Spleen (tissue), 7 donors: ENCODE measurements at regions not wholly inside any gene's neighbourhood (a gene's known extent, or its start where the extent isn't known, plus 50 kb on each side); places are given as distances from the start of the nearest gene placed in this dataset.

ENCODE experiments used
- CTCF ChIP-seq, 11 experiments: fragments of 200-600 bp in 7 of 11; fragments of 450-650 bp in 4 of 11; sonication (generic) in 4 of 11; IDR thresholded peaks in 8 of 11; conservative IDR thresholded peaks in 3 of 11; 1 replicate in 7 of 11; 2 replicates in 4 of 11; pipeline versions ENCODE4 v1.4.0 to v1.8.0; 2016 to 2021; ENCODE audit warnings: antibody characterized with exemption in 11 of 11, inconsistent platforms in 4 of 11, mild to moderate bottlenecking in 1 of 11
- POLR2AphosphoS5 ChIP-seq, 3 donors: sonication (generic); formaldehyde crosslinking; IDR thresholded peaks; one replicate each; pipeline ENCODE4 v1.5.1; 2017; ENCODE audit warnings: antibody characterized with exemption in 3 of 3
- donor health status: DM: no; HTN: no; CAD: no; lungs with moderate emphysema.
- donor health status: DM: no; HTN: no; CAD: no.
- donor health status: DM: no; HTN: no; CAD: no.

GRCh38 chr10:22097696-22098095 lies 94.2 kb upstream of the DNAJC1 start:
- TF ChIP-seq CTCF (IDR thresholded peaks at IDR 0.05 in 8 of 11, conservative IDR thresholded peaks at IDR 0.05 in 3 of 11) = no peak
- no peak for TF ChIP-seq POLR2AphosphoS5 (IDR thresholded peaks at IDR 0.05)
